Psoas muscle (tissue), 7 donors: ENCODE measurements at regions not wholly inside any gene's neighbourhood (a gene's known extent, or its start where the extent isn't known, plus 50 kb on each side); places are given as distances from the start of the nearest gene placed in this dataset.

Experiments
- ATAC-seq, 4 donors: fragments of 200-7000 bp; cut with Tn5 transposase; one replicate each; pipeline ENCODE4 v1.9.1; 2020; ENCODE audit warnings: moderate library complexity in 3 of 4, mild to moderate bottlenecking in 2 of 4
- DNase-seq, 2 donors: peaks; one replicate each; pipeline ENCODE4 v3.0.0-alpha.2; 2020
- H3K27ac ChIP-seq: fragments of 200-600 bp; one replicate; pipeline ENCODE4 v1.8.0; 2022
- H3K27me3 ChIP-seq, 3 donors: fragments of 200-600 bp in 1 of 3; one replicate each; pipeline versions ENCODE4 v1.6.1 to v1.8.0; 2013 to 2022; ENCODE audit warnings: low read length in 2 of 3, mild to moderate bottlenecking in 2 of 3, moderate library complexity in 1 of 3; ENCODE audit not compliant: insufficient read depth in 3 of 3
- H3K36me3 ChIP-seq, 2 donors: fragments of 200-600 bp in 1 of 2; one replicate each; pipeline versions ENCODE4 v1.6.1 to v1.8.0; 2013 to 2022; ENCODE audit warnings: low read depth in 1 of 2, mild to moderate bottlenecking in 1 of 2, moderate library complexity in 1 of 2; ENCODE audit not compliant: insufficient read depth in 1 of 2
- H3K4me1 ChIP-seq: fragments of 200-600 bp; one replicate; pipeline ENCODE4 v1.8.0; 2022
- H3K4me3 ChIP-seq: fragments of 200-600 bp; one replicate; pipeline ENCODE4 v1.8.0; 2022; ENCODE audit warnings: mild to moderate bottlenecking
- H3K9me3 ChIP-seq: fragments of 200-600 bp; one replicate; pipeline ENCODE4 v1.8.0; 2022
- CTCF ChIP-seq: fragments of 200-600 bp; IDR thresholded peaks from one replicate; pipeline ENCODE4 v1.8.0; 2022; ENCODE audit warnings: antibody characterized with exemption
- WGBS, 3 donors: extraction: QIAGEN DNeasy Blood & Tissue Kit; methylation state at CpG; one replicate each; pipeline versions ENCODE4 v1.1.6 to v1.1.7; 2013; 5-methylcytosine and 5-hydroxymethylcytosine counted together
- intact Hi-C, 2 donors: fragments of 100-400 bp; cut with DNase I; formaldehyde crosslinking; loops; one replicate each; pipeline versions ENCODE4 v1.11.0 to v1.14.2; 2022
- donor health status: healthy with polysubstance abuse.
- donor health status: DM: no; HTN: no; CAD: no; lungs with moderate emphysema.
- donor health status: Bipolar disorder and iron deficiency.
- donor health status: healthy.
- donor health status: DM: yes; HTN: yes; CAD: no.
- donor health status: DM: no; HTN: no; CAD: no.
- donor health status: DM: yes; HTN: yes; CAD: no.

- H3K27ac ChIP-seq: no peak overlapping the region
- WGBS, 3 donors: 2 to 10% (median 3%) methylated on average over 3 of the region's 3 CpGs
- ATAC-seq: peak; percentile 40 to 88 (median 71)
- no peaks in the 10 kb centered on the region for H3K4me1 ChIP-seq
- intact Hi-C loops: loop anchor here (1.0 to 10.0 kb wide), 4 partner anchors 208 to 475 kb away; no protein-coding TSS in a partner anchor
- H3K36me3 ChIP-seq: peaks cover 0 to 13% of the 10 kb centered on the region in 2 donors
- no peak for DNase-seq
- H3K4me3 ChIP-seq: no peak overlapping the region
- no peaks in the 10 kb centered on the region for H3K27me3 ChIP-seq
- TF ChIP-seq CTCF: peak; percentile 81
- no peaks in the 10 kb centered on the region for H3K9me3 ChIP-seq
These were observed 120.1 kb downstream of the ELAPOR2 start for GRCh38 chr7:86939197-86939814.

- H3K36me3 ChIP-seq: peaks cover 0 to 13% of the 10 kb centered on the region in 2 donors
- no peaks in the 10 kb centered on the region for H3K27me3 ChIP-seq
- DNase-seq (no peak), ATAC-seq (no peak)
- intact Hi-C loops: loop anchor here (5.0 to 10.0 kb wide), 3 partner anchors 210 to 477 kb away; no protein-coding TSS in a partner anchor
- WGBS, 3 donors: 63 to 70% (median 67%) methylated on average over 2 of the region's 2 CpGs
- no peak for TF ChIP-seq CTCF
- no peaks in the 10 kb centered on the region for H3K9me3 ChIP-seq
- H3K4me3 ChIP-seq: no peak overlapping the region
- H3K4me1 ChIP-seq: peaks cover 4% of the 10 kb centered on the region
- no peak overlapping the region for H3K27ac ChIP-seq
These were observed 122.0 kb downstream of the ELAPOR2 start for GRCh38 chr7:86937363-86937878.

- no peak for ATAC-seq
- no peak for TF ChIP-seq CTCF
- intact Hi-C loops: loop anchor here in 1 of 2 donors (10.0 kb wide), 1 partner anchor 481 kb away; no protein-coding TSS in a partner anchor
- H3K36me3 ChIP-seq: peaks cover 0 to 13% of the 10 kb centered on the region in 2 donors
- no peaks in the 10 kb centered on the region for H3K27me3 ChIP-seq
- no peak overlapping the region for H3K4me3 ChIP-seq
- no peaks in the 10 kb centered on the region for H3K9me3 ChIP-seq
- no peak for DNase-seq
- WGBS, 3 donors: 75 to 80% (median 80%) methylated on average over 4 of the region's 4 CpGs
- no peak overlapping the region for H3K27ac ChIP-seq
- peaks cover 10% of the 10 kb centered on the region for H3K4me1 ChIP-seq
These were observed 126.1 kb downstream of the ELAPOR2 start for GRCh38 chr7:86933295-86933845.

GRCh38 chr7:86932038-86932512, 127.4 kb downstream of the ELAPOR2 start:
- Histone ChIP-seq H3K36me3 (peaks cover 0 to 2% of the 10 kb centered on the region in 2 donors), H3K27ac (peak overlapping the region; percentile 56), H3K4me3 (no peak overlapping the region), H3K4me1 (peaks cover 10% of the 10 kb centered on the region), H3K27me3 (no peaks in the 10 kb centered on the region), H3K9me3 (no peaks in the 10 kb centered on the region)
- intact Hi-C loops: loop anchor here in 1 of 2 donors (10.0 kb wide), 1 partner anchor 483 kb away; no protein-coding TSS in a partner anchor
- ATAC-seq: peak; percentile 85 to 93 (median 88)
- TF ChIP-seq CTCF: no peak
- DNase-seq: no peak
- WGBS, 3 donors: 68 to 73% (median 70%) methylated on average over 3 of the region's 3 CpGs
